ENCODE measurements at regions not wholly inside any gene's neighbourhood (a gene's known extent, or its start where the extent isn't known, plus 50 kb on each side); places are given as distances from the start of the nearest gene placed in this dataset.

DNA sequence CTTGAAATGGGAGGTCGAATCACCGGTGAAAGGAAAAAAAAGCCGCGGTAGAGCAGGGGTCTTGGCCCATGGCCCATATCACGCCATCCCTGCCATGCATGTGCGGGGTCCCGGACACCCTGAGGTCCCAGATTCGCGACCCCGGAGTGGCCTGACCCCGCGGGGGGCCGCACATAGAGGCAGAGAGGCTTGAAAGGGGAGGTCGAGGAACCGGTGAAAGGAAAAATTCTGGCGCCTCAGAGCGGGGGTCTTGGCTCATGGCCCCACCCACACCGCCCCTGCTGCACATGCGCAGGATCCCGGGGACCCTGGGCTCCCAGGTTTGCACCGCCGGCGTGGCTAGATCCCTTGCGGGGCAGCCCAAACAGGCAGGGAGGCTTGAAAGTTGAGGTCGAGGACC lies 319.8 kb downstream of the ALG10 start:
- Histone ChIP-seq H3K36me3 (replicated peaks in 1 of 2; ENCODE audit: control insufficient read depth in 1 of 2, insufficient read depth in 2 of 2, low read length in 1 of 2) (no peaks in the 10 kb centered on the region), H3F3A (replicated peaks; ENCODE audit: insufficient read depth) (no peaks in the 10 kb centered on the region), H3K79me2 (ENCODE audit: insufficient read depth) (no peaks in the 10 kb centered on the region), H3K9me2 (no peaks in the 10 kb centered on the region), H3K9me3 (no peaks in the 10 kb centered on the region), H3K27me3 (ENCODE audit: insufficient read depth) (peaks cover 77% of the 10 kb centered on the region), H3K4me3 (ENCODE audit: low read depth in 2 of 2, low read length in 1 of 2) (no peak overlapping the region; a peak in 1 of 4 replicates), H2AFZ (ENCODE audit: low read depth) (no peak overlapping the region; the same call in 1 of the 2 replicates), H3K4me2 (peak overlapping the region; percentile 57), H3K27ac (ENCODE audit: low read depth in 2 of 2, low read length in 1 of 2) (no peak overlapping the region), H3K9ac (no peak overlapping the region), H3K4me1 (ENCODE audit: control insufficient read depth in 1 of 2, insufficient read depth in 2 of 2, low read depth in 1 of 2, low read length in 1 of 2) (no peaks in the 10 kb centered on the region; a peak in 1 of 4 replicates), H4K20me1 (ENCODE audit: insufficient read depth) (no peaks in the 10 kb centered on the region)
- POLR2A ChIA-PET: no interaction called here
- DNase-seq: no peak
- 2% methylated on average over 22 of the region's 25 CpGs for WGBS (ENCODE audit: low lambda C conversion rate)
- TF ChIP-seq NRF1 (IDR thresholded peaks at IDR 0.05; ENCODE audit: low read depth, low read length) (0 out of 2 replicates have a peak, but pooled peaks have one; percentile 24), SMC3 (IDR thresholded peaks at IDR 0.05; ENCODE audit: low read depth, low read length) (no peak), SIN3A (IDR thresholded peaks at IDR 0.05; ENCODE audit: borderline replicate concordance, low read depth, low read length) (no peak)
- TF ChIP-seq, protein P1, sequence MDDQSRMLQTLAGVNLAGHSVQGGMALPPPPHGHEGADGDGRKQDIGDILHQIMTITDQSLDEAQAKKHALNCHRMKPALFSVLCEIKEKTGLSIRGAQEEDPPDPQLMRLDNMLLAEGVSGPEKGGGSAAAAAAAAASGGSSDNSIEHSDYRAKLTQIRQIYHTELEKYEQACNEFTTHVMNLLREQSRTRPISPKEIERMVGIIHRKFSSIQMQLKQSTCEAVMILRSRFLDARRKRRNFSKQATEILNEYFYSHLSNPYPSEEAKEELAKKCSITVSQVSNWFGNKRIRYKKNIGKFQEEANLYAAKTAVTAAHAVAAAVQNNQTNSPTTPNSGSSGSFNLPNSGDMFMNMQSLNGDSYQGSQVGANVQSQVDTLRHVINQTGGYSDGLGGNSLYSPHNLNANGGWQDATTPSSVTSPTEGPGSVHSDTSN (IDR thresholded peaks at IDR 0.05): no peak
- CTCF ChIA-PET: no interaction called here

DNA sequence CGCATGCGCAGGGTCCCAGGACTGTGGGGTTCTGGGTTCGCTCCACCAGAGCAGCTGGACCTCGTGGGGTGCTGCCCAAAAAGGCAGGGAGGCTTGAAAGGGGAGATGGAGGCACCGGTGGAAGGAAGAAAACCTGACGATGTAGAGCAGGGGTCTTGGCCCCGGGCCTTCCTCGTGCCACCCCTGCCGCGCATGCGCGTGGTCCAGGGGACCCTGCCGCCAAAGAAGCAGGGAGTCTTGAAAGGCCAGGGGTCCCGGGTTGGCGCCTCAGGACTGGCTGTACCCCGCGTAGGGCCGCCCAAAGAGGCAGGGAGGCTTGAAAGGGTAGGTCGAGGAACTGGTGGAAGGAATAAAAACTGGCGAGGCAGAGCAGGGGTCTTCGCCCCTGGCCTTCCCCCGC lies 321.0 kb downstream of the ALG10 start:
- peak overlapping the region; percentile 57 for H3K4me2 ChIP-seq
- WGBS (ENCODE audit: low lambda C conversion rate): 6% methylated on average over 22 of the region's 22 CpGs
- H2AFZ ChIP-seq (ENCODE audit: low read depth): peak overlapping the region; percentile 78
- peaks cover 65% of the 10 kb centered on the region for H3K27me3 ChIP-seq (ENCODE audit: insufficient read depth)
- no peaks in the 10 kb centered on the region for H3F3A ChIP-seq (replicated peaks; ENCODE audit: insufficient read depth)
- H4K20me1 ChIP-seq (ENCODE audit: insufficient read depth): no peaks in the 10 kb centered on the region
- CTCF ChIA-PET: no interaction called here
- no peaks in the 10 kb centered on the region for H3K9me2 ChIP-seq
- no peaks in the 10 kb centered on the region; a peak in 1 of 4 replicates for H3K4me1 ChIP-seq (ENCODE audit: control insufficient read depth in 1 of 2, insufficient read depth in 2 of 2, low read depth in 1 of 2, low read length in 1 of 2)
- POLR2A ChIA-PET: no interaction called here
- TF ChIP-seq, protein P1 (IDR thresholded peaks at IDR 0.05): no peak
- peak; percentile 57 for TF ChIP-seq NRF1 (IDR thresholded peaks at IDR 0.05; ENCODE audit: low read depth, low read length)
- TF ChIP-seq RAD21 (IDR thresholded peaks at IDR 0.05; ENCODE audit: low read length): no peak
- peak; percentile 65 for DNase-seq
- no peak overlapping the region for H3K27ac ChIP-seq (ENCODE audit: low read depth in 2 of 2, low read length in 1 of 2)
- peak overlapping the region in 1 of 2 experiments; percentile 30; a peak in 2 of 4 replicates for H3K4me3 ChIP-seq (ENCODE audit: low read depth in 2 of 2, low read length in 1 of 2)
- H3K36me3 ChIP-seq (replicated peaks in 1 of 2; ENCODE audit: control insufficient read depth in 1 of 2, insufficient read depth in 2 of 2, low read length in 1 of 2): no peaks in the 10 kb centered on the region
- no peaks in the 10 kb centered on the region for H3K79me2 ChIP-seq (ENCODE audit: insufficient read depth)
- no peaks in the 10 kb centered on the region for H3K9me3 ChIP-seq
- no peak overlapping the region for H3K9ac ChIP-seq

DNA sequence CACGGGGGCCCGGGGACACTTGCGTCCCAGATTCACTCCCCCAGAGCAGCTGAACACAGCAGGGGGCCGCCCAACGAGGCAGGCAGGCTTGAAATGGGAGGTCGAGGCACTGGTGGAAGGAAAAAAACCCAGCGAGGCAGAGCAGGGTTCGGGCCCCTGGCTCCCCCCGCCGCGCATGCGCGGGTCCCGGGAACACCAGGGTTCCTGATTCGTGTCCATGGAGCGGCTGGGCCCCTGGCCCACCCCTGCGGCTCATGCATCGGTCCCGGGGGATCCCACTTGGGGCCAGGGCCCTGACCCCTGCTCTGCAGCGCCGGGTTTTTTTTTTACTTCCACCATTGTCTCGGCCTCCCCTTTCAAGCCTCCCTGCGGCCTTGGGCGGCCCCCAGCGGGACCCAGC lies 321.5 kb downstream of the ALG10 start:
- no peak for DNase-seq
- H3K4me2 ChIP-seq: peak overlapping the region; percentile 57
- peak; percentile 53 for TF ChIP-seq NRF1 (IDR thresholded peaks at IDR 0.05; ENCODE audit: low read depth, low read length)
- TF ChIP-seq, protein P2, sequence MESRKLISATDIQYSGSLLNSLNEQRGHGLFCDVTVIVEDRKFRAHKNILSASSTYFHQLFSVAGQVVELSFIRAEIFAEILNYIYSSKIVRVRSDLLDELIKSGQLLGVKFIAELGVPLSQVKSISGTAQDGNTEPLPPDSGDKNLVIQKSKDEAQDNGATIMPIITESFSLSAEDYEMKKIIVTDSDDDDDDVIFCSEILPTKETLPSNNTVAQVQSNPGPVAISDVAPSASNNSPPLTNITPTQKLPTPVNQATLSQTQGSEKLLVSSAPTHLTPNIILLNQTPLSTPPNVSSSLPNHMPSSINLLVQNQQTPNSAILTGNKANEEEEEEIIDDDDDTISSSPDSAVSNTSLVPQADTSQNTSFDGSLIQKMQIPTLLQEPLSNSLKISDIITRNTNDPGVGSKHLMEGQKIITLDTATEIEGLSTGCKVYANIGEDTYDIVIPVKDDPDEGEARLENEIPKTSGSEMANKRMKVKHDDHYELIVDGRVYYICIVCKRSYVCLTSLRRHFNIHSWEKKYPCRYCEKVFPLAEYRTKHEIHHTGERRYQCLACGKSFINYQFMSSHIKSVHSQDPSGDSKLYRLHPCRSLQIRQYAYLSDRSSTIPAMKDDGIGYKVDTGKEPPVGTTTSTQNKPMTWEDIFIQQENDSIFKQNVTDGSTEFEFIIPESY (IDR thresholded peaks at IDR 0.05; ENCODE audit: borderline replicate concordance, low read depth): no peak
- no peak overlapping the region for H3K9ac ChIP-seq
- H3F3A ChIP-seq (replicated peaks; ENCODE audit: insufficient read depth): no peaks in the 10 kb centered on the region
- 27% methylated on average over 12 of the region's 25 CpGs for WGBS (ENCODE audit: low lambda C conversion rate)
- H3K4me1 ChIP-seq (ENCODE audit: control insufficient read depth in 1 of 2, insufficient read depth in 2 of 2, low read depth in 1 of 2, low read length in 1 of 2): no peaks in the 10 kb centered on the region; a peak in 1 of 4 replicates
- H3K79me2 ChIP-seq (ENCODE audit: insufficient read depth): no peaks in the 10 kb centered on the region
- peaks cover 65% of the 10 kb centered on the region for H3K27me3 ChIP-seq (ENCODE audit: insufficient read depth)
- H3K9me2 ChIP-seq: no peaks in the 10 kb centered on the region
- H3K27ac ChIP-seq (ENCODE audit: low read depth in 2 of 2, low read length in 1 of 2): no peak overlapping the region
- peak overlapping the region in 1 of 2 experiments; percentile 30; a peak in 2 of 4 replicates for H3K4me3 ChIP-seq (ENCODE audit: low read depth in 2 of 2, low read length in 1 of 2)
- ChIA-PET POLR2A (no interaction called here), CTCF (no interaction called here)
- H3K9me3 ChIP-seq: no peaks in the 10 kb centered on the region
- peak overlapping the region; percentile 78 for H2AFZ ChIP-seq (ENCODE audit: low read depth)
- H4K20me1 ChIP-seq (ENCODE audit: insufficient read depth): no peaks in the 10 kb centered on the region
- no peaks in the 10 kb centered on the region for H3K36me3 ChIP-seq (replicated peaks in 1 of 2; ENCODE audit: control insufficient read depth in 1 of 2, insufficient read depth in 2 of 2, low read length in 1 of 2)
